ENCODE measurements at regions not wholly inside any gene's neighbourhood (a gene's known extent, or its start where the extent isn't known, plus 50 kb on each side); places are given as distances from the start of the nearest gene placed in this dataset.

- Histone ChIP-seq H3K4me3 (no peak overlapping the region), H3K4me1 (no peaks in the 10 kb centered on the region), H3K27ac (no peak overlapping the region), H3K9me3 (no peaks in the 10 kb centered on the region), H3K27me3 (no peaks in the 10 kb centered on the region), H3K36me3 (no peaks in the 10 kb centered on the region)
- intact Hi-C loops (cut with DNase I): no loop called here
- peak; percentile 82 for ATAC-seq
- DNase-seq: no peak
- TF ChIP-seq CTCF (IDR thresholded peaks at IDR 0.05): no peak
Observed at GRCh38 chr18:8996771-8997432, 105.6 kb upstream of the NDUFV2 start.

GRCh38 chr18:8997634-8998033 is 104.9 kb upstream of the NDUFV2 start:
- ATAC-seq: peak; percentile 34
- no peak for DNase-seq
- Histone ChIP-seq H3K27me3 (no peaks in the 10 kb centered on the region), H3K27ac (no peak overlapping the region), H3K36me3 (no peaks in the 10 kb centered on the region), H3K4me3 (no peak overlapping the region), H3K9me3 (no peaks in the 10 kb centered on the region), H3K4me1 (no peaks in the 10 kb centered on the region)
- intact Hi-C loops (cut with DNase I): no loop called here
- TF ChIP-seq CTCF (IDR thresholded peaks at IDR 0.05): no peak

- no peaks in the 10 kb centered on the region for H3K9me3 ChIP-seq
- DNase-seq (no peak), ATAC-seq (peak; percentile 84)
- no peak for TF ChIP-seq CTCF (IDR thresholded peaks at IDR 0.05)
- intact Hi-C loops (cut with DNase I): no loop called here
- no peaks in the 10 kb centered on the region for H3K4me1 ChIP-seq
- no peak overlapping the region for H3K27ac ChIP-seq
- H3K4me3 ChIP-seq: no peak overlapping the region
- no peaks in the 10 kb centered on the region for H3K27me3 ChIP-seq
- H3K36me3 ChIP-seq: no peaks in the 10 kb centered on the region
Observed at GRCh38 chr18:8998481-8999217, 103.8 kb upstream of the NDUFV2 start.

GRCh38 chr18:8999872-9000271 is 102.6 kb upstream of the NDUFV2 start:
- H3K9me3 ChIP-seq: no peaks in the 10 kb centered on the region
- H3K4me1 ChIP-seq: no peaks in the 10 kb centered on the region
- DNase-seq (no peak), ATAC-seq (no peak)
- H3K27ac ChIP-seq: no peak overlapping the region
- TF ChIP-seq CTCF (IDR thresholded peaks at IDR 0.05): no peak
- no peaks in the 10 kb centered on the region for H3K36me3 ChIP-seq
- intact Hi-C loops (cut with DNase I): no loop called here
- no peaks in the 10 kb centered on the region for H3K27me3 ChIP-seq
- H3K4me3 ChIP-seq: no peak overlapping the region

DNA sequence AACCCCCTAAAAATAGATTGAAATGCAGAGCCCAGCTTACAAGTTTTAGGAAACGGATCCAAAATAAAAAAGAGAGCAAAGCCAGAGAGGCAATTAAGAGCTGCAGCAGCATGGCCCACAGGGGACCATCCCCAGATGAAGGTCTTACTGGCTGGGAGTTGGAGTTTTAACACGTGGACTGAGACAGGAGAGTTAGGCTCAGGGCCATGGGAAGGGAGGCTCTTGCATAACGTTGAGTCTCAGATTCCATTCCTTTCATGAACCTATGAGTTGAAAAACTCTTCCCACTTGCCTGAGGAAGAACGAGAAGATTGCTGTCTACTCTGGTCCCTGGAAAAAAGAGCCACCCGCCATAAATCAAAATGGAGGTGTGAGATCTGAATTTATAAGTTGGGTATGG is 101.8 kb upstream of the NDUFV2 start:
- TF ChIP-seq CTCF (IDR thresholded peaks at IDR 0.05): no peak
- Histone ChIP-seq H3K36me3 (no peaks in the 10 kb centered on the region), H3K4me3 (no peak overlapping the region), H3K27ac (no peak overlapping the region), H3K4me1 (no peaks in the 10 kb centered on the region), H3K9me3 (no peaks in the 10 kb centered on the region), H3K27me3 (no peaks in the 10 kb centered on the region)
- DNase-seq (no peak), ATAC-seq (no peak)
- intact Hi-C loops (cut with DNase I): no loop called here

Measured in upper lobe of right lung (tissue), 1 donor.